ENCODE measurements at regions not wholly inside any gene's neighbourhood (a gene's known extent, or its start where the extent isn't known, plus 50 kb on each side); places are given as distances from the start of the nearest gene placed in this dataset.
A peak's percentile ranks its signal among the peaks of the same experiment; 100 is the strongest.

DNA sequence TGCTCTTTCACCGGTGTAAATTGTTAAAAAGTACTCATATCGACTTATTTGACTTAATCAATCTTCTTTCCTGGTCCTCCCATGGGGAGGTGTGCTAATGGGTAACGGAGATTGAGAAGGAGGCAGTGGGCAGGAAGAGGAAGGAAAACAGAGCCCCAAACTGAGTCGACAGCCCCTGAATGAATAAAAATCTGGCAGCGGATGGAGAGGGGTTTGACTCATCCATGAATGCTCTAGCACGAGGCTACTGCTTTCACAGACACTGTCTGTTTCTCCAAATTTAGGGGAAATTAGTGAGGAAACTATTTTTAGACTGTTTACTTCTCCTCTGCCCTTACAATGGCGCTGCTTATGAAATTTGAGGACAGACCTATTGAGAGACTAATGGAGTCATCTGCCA, 142.2 kb upstream of the ATXN1 start:
- TF ChIP-seq GATA3 (IDR thresholded peaks at IDR 0.05; ENCODE audit: low read depth, low read length) (no peak), GATA2 (IDR thresholded peaks at IDR 0.05; ENCODE audit: low read depth, low read length) (no peak)

DNA sequence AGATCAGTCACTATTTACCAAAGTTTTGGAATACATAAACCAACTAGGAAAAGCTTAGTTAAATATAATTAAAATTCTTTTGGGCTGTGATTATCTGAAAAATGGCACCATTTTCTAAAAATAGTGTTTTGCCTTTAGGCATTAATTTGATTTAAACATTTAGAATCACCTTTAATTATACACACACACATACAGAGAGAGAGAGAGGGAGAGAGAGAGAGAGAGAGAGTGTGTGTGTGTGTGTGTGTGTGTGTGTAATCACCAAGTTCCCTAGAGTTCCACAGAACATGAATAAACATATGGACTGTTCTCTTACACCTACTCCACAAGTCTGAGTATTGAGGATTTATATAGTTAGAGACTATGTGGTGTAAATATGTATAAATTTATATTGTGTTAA, 141.2 kb upstream of the ATXN1 start:
- no peak for TF ChIP-seq GATA3 (IDR thresholded peaks at IDR 0.05; ENCODE audit: low read depth, low read length)
- no peak for TF ChIP-seq GATA2 (IDR thresholded peaks at IDR 0.05; ENCODE audit: low read depth, low read length)

DNA sequence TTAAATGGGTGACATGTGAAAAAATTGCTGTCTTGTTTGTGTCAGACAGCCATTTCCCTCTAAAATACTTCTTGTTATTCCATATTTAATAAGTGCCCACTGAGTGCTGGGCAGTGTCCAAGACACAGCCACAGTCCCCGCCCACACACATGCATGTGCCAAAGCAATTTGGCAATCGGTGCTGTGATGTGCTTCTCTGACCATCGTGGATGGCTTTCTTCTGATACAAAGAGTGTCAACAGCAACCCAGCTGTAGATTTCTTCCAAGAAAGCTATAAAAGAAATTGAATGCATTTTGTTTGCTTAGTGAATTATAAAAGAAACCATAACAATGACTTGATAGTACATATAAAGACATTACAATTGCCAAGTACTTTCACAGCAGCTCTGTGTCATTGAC, 140.5 kb upstream of the ATXN1 start:
- TF ChIP-seq GATA3 (IDR thresholded peaks at IDR 0.05; ENCODE audit: low read depth, low read length): no peak
- TF ChIP-seq GATA2 (IDR thresholded peaks at IDR 0.05; ENCODE audit: low read depth, low read length): no peak

DNA sequence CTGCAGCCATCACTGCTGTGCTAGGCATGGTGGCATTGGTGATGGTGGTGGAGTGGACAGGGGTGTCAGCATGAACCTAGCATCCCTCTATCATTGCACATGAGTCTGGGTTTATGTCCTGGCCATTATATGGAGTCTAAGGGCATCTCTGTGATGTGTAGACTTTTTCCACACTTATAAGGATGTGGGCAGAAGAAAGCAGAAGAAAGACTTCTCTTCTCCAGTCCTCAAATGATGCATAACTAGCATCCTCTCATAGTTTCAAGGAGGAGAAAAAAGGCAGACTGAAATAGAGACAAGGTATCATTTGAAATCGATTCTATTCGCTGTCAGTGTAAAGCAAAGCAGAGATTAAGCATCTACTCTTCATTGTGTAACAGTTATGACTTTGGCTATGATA, 140.0 kb upstream of the ATXN1 start:
- no peak for TF ChIP-seq GATA3 (IDR thresholded peaks at IDR 0.05; ENCODE audit: low read depth, low read length)
- TF ChIP-seq GATA2 (IDR thresholded peaks at IDR 0.05; ENCODE audit: low read depth, low read length): no peak

DNA sequence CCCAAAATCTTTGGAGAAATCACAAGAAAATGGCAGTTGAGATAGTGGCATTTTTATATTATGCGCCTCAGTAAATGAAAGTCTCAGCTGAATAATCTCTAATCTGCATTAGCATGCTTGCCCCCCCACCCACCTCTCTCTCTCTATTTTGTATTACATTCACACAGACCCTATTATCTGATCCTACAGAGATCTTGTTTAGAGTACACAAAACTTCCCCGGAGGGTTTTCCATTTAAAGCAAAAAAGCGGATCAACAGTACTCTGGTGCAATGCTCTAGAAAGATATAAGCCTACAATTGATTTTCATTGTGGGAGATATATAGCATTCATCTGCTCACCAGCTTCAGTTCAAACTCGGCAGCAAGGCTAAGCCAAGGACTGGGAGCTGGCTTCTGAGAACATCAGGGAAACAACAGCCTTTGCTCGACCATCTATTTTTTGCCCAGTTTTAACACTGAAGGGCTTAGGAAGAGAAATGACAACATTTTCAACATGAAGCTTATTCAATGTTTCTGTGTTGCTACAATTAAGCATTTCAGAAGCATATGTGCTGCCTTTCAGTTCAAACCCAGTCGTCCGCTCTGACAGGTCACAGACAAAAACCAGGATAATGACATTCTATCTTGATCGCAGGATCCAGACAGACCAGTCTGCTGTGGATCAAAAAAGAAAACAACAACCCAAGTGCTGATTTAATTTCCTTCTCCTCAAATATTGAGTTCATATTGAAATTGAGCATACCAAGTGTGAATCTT, 137.6 kb upstream of the ATXN1 start:
- peak; percentile 91 for TF ChIP-seq GATA2 (IDR thresholded peaks at IDR 0.05; ENCODE audit: low read depth, low read length)
- TF ChIP-seq GATA3 (IDR thresholded peaks at IDR 0.05; ENCODE audit: low read depth, low read length): peak; percentile 76

DNA sequence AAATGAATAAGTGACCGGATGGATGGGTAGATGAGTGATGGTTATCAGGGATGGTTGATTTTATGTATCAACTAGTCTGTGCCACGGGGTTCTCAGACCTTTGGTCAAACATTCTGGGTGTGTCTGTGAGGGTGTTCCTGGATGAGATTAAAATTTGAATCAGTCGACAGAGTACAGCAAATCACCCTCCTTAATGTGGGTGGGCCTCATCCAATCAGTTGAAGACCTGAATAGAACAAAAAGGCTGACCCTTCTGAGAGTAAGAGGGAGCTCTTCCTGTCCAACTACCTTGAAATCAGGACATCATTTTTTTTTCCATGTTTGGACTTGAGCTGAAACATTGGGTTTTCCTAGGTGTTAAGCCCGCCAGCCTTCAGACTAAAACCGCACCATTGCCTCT, 136.4 kb upstream of the ATXN1 start:
- TF ChIP-seq GATA2 (IDR thresholded peaks at IDR 0.05; ENCODE audit: low read depth, low read length) (no peak), GATA3 (IDR thresholded peaks at IDR 0.05; ENCODE audit: low read depth, low read length) (no peak)

DNA sequence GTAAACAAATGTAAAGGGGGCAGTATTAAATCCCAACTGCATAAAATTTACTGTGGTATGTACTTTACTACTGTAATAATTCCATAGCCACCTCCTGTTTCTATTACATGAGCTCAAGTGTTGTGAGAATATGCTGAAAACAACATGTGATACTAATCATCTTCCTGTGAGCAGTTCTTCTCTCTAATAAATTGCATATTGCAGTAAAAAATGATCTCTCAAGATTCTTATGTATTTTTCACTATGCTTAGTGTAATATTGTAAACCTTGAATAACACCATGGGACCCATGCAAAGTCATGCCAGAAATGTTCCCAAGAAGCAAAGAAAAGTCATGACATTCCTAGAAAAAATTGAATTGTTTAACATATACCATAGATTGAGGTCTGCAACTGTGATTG, 133.0 kb upstream of the ATXN1 start:
- TF ChIP-seq GATA3 (IDR thresholded peaks at IDR 0.05; ENCODE audit: low read depth, low read length) (no peak), GATA2 (IDR thresholded peaks at IDR 0.05; ENCODE audit: low read depth, low read length) (no peak)

DNA sequence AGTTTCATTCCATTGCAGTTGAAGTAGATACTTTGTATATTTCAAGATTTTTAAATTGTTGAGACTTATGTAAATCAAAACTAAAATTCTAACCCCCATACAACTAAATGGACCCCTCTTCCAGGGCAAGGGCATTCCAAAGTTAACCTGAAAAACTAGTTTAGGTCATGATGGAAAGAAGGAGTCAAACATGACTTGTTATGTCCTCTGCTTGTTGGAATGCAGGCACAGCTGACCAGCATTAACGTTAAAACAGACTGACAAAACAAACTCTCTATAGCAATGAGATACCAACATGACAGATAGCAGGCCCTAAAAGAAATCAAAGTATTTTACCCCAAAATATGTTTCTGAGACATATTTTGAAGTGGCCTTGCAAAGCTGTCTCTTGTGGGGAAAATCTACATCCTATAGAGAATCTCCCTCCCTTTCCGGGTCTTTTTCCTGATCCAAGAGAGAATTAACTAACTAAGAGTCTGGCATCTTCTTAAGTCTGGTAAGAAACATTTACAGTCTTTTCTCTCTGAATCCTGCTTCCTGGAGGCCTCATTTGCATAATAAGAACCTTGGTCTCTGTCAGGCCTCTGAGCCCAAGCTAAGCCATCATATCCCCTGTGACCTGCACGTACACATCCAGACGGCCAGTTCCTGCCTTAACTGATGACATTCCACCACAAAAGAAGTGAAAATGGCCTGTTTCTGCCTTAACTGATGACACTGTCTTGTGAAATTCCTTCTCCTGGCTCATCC, 124.3 kb upstream of the ATXN1 start:
- TF ChIP-seq GATA2 (IDR thresholded peaks at IDR 0.05; ENCODE audit: low read depth, low read length) (no peak), GATA3 (IDR thresholded peaks at IDR 0.05; ENCODE audit: low read depth, low read length) (no peak)

DNA sequence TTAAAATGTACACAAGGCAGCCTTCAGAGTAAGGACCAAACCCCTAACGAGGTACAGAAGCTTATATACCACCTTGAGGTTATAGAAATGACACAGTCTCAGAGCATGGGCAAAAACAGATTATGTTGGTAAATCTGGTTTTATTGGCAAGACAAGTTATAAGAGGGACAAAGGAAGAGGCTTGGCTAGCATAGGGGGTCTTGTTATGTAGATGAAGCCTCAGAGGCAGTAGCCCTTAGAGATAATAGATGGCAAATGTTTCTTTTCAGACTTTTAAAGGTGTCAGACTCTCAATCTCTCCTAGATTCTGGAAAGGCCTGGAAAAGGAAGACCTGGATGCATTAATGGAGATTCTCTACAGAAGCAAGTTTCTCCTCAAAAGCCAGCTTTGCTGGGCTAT, 123.3 kb upstream of the ATXN1 start:
- TF ChIP-seq GATA3 (IDR thresholded peaks at IDR 0.05; ENCODE audit: low read depth, low read length) (no peak), GATA2 (IDR thresholded peaks at IDR 0.05; ENCODE audit: low read depth, low read length) (no peak)

DNA sequence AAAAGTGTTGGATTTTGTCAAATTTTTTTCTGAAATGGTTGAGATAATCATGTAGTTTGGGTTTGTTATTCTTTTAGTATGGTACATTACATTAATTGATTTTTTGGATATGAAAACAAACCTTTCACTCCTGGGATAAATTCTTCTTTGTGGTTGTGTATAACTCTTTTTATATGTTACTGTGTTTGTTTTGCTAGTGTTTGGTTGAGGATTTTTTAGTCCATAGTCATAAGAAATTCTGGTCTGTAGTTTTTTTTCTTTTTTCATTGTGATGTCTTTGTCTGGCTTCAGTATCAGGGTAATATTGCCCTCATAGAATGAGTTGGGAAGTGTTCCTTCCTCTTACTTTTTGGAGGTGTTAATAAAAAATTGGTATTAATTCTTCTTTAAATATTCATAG, 122.2 kb upstream of the ATXN1 start:
- TF ChIP-seq GATA3 (IDR thresholded peaks at IDR 0.05; ENCODE audit: low read depth, low read length) (no peak), GATA2 (IDR thresholded peaks at IDR 0.05; ENCODE audit: low read depth, low read length) (no peak)

DNA sequence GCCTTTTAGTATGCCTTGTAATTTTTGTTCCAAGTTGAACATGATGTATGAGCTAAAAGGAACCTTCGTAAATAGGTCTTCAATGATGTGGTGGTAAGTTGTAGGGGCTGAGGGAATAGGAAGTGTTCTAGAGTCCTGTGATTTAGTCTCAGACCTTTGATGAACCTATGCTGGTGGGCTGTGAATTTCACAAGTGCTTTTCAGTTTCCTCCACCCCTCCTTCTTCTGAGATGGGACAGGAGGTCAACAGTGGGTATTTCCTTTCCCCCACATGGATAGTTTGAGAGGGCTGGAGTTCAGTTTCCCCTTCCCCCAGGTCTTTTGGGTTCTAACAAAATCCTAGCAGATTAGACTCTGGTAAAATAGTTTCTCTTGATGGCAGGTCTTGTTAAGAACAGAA, 121.0 kb upstream of the ATXN1 start:
- no peak for TF ChIP-seq GATA2 (IDR thresholded peaks at IDR 0.05; ENCODE audit: low read depth, low read length)
- TF ChIP-seq GATA3 (IDR thresholded peaks at IDR 0.05; ENCODE audit: low read depth, low read length): no peak

DNA sequence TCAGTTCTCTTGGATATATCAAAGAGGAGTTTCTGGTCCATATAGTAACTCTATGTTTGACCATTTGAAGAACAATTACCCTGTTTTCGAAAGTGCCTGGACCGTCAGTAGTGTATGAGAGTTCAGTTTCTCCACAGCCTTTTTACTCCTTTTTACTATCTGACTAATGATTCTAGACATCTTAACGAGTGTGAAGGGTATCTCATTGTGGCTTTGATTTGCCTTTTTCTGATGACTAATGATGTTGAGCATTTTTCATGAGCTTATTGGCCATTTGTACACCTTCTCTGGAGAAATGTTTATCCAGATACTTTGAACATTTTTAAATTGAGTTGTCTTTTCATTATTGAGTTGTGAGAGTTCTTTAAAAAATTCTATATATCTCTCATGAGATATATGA, 114.9 kb upstream of the ATXN1 start:
- TF ChIP-seq GATA3 (IDR thresholded peaks at IDR 0.05; ENCODE audit: low read depth, low read length): no peak
- no peak for TF ChIP-seq GATA2 (IDR thresholded peaks at IDR 0.05; ENCODE audit: low read depth, low read length)

DNA sequence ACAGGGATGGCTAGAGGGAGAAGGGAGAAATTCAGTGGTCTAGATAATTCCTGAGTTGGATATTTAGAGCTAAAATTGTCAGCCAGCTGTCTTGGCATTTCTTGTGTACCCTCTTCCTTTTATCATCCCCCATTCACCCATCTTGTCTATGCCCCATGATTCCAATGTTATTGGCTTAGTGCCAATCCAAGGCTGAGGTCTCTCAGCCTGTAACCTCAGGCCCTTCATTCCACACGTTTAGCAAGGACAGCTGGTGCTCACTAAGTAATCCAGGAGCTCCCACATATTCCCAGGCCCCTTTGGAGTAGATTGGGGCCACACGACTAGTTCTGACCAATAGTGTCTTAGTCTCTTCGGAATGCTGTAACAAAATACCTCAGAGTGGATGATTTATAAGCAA, 112.4 kb upstream of the ATXN1 start:
- TF ChIP-seq GATA2 (IDR thresholded peaks at IDR 0.05; ENCODE audit: low read depth, low read length) (no peak), GATA3 (IDR thresholded peaks at IDR 0.05; ENCODE audit: low read depth, low read length) (no peak)

DNA sequence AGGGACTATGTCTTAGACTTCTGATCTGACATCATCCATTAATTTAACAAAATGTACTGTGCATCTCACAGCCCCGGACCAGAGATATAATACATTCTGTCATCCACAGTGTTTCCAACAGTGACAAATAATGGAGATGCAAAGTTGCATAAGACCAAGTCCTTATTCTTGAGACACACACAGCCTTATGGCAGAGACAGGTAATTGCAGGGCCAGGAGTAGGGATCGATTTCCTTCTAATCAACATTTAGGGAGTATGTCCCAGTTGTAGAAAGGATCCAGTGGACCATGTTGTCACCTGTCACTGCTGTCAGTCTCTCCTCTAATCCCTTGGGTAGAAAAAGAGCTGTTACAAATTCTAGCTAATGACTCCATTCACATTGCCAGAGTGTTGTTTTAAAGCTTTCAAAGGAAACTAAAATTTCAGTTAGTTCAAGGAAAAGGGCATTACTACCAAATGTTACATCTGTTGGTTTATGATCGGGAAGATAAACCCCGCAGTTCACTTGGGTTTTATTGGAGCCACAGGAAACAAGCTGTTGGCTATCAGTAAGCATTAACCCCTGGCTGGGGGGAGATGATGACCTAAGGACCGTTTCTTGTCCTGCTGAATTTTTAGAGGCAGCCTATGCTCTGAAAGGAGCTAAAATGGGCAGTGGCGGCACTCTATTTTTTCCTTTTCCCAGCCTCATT, 111.4 kb upstream of the ATXN1 start:
- TF ChIP-seq GATA3 (IDR thresholded peaks at IDR 0.05; ENCODE audit: low read depth, low read length) (peak; percentile 54; the same call in 1 of the 2 replicates), GATA2 (IDR thresholded peaks at IDR 0.05; ENCODE audit: low read depth, low read length) (peak; percentile 84)
